SH-SY5Y (cell line): ENCODE measurements at regions not wholly inside any gene's neighbourhood (a gene's known extent, or its start where the extent isn't known, plus 50 kb on each side); places are given as distances from the start of the nearest gene placed in this dataset.

Experiments used
- GATA2 ChIP-seq: IDR thresholded peaks from 2 replicates; pipeline ENCODE4 v1.6.1; 2011; ENCODE audit warnings: mild to moderate bottlenecking, low read depth, low read length
- GATA3 ChIP-seq: IDR thresholded peaks from 2 replicates; pipeline ENCODE4 v1.6.1; 2011; ENCODE audit warnings: low read depth, mild to moderate bottlenecking, low read length, moderate library complexity

DNA sequence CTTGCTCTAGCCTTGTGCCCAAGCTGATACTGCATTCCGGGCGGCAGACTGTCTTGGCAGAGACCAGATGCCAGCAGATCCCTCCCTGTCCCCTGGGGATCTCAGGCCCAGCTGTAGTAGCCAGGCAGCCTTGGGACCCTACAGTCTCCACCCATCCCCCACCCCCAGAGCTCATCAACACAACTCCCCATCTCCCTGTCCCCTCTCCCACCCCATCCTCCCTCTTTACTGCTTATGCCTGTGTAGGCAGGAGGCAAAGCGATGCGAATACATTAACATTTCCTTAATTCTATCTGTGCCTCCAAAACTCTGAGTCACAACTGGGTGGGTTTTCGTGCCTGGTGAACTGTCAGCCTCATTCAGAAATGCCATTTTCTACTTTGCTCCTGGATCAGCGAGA lies 547.6 kb downstream of the BUD13 start:
- no peak for TF ChIP-seq GATA2
- TF ChIP-seq GATA3, result no peak
